Activated CD8-positive, alpha-beta memory T cell treated with anti-CD3 and anti-CD28 coated beads for 48 hours (primary cell): ENCODE measurements at regions not wholly inside any gene's neighbourhood (a gene's known extent, or its start where the extent isn't known, plus 50 kb on each side); places are given as distances from the start of the nearest gene placed in this dataset.
"Not testable (repeated sequence)": the region's sequence is repeated elsewhere in the genome, so short reads cannot be mapped to it uniquely, and the experiment has no call there.

Experiments used
- DNase-seq, 3 experiments: peaks; one replicate each; pipeline ENCODE4 v3.0.0-alpha.2; 2020; ENCODE audit warnings: low read depth in 2 of 3, low spot score in 2 of 3

- DNase-seq = no peak
Observed at GRCh38 chr3:31095255-31095654, 200.8 kb upstream of the GADL1 start.

DNA sequence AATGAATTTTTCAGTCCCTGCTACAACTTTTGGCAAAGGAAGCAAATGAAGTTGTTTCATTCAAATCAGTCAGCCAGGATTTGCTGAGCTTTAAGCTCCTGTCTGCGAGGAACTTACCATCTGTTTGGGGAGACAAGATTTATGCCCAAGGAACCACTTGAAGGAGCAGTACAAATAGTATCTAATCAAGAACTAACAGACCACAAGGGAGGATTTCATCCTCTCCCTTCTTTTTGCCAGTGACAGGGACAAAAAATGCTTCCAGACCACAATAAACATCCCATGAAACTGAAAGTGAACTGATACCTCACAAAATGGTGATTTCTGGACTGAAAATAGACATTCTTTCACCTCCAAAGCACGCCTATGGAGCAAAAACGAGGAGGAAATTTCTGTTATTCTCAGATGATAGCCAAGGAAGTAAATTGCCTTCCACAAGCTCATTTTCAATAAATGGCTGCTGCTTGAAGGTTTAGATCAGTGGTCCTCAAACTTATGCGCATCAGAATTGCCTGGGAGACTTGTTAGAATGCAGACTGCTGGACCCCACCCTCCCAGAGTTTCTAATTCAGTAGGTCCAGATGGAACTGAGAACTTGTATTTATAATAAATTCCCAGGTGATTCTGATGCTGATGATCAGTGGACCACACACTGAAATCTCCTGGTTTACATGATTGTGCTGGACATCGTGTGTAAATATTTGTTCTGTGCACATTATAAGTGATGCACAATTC lies 202.4 kb upstream of the GADL1 start:
- DNase-seq = no peak

- DNase-seq = no peak
Observed at GRCh38 chr3:31100519-31100918, 206.1 kb upstream of the GADL1 start.

DNA sequence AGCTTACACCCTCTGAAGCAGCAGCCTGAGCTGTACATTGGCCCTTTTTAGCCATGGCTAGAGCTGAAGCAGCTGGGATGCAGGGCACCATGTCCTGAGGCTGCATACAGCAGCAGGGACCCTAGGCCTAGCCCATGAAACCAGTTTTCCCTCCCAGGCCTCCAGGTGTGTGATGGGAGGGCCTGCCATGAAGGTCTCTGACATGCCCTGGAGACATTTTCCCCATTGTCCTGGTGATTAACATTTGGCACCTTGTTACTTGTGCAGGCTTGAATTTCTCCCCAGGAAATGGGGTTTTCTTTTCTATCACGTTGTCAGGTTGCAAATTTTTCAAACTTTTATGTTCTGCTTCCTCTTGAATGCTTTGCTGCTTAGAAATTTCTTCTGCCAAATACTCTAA lies 206.8 kb upstream of the GADL1 start:
- not testable (repeated sequence) for DNase-seq

DNA sequence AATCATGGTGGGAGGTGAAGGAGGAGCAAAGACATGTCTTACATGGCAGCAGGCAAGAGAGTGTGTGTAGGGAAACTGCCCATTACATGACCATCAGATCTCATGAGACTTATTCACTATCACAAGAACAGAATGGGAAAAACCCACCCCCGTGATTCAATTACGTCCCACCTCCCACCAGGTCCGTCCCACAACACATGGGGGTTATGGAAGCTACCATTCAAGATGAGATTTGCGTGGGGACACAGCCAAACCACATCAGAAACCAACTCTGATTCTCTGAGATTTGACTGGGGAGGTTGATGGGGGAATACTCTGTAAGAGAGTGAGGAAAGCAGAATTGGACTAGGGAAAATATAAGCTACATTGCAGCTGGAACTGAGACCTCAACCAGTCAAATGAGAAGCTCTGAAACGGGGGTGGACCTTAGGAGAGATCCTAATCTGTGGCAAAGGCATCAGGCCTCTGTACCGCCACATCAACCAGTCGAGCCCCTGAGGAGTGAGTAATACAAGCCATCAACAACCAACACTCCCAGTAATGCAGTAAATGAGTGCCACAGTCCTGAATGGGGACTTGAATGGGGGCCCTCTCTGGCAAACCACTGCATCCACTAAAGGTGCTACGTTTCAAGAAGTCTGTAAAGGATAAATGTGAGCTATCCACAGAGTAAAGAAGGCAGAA lies 207.9 kb upstream of the GADL1 start:
- peak in 1 of 3 experiments; percentile 1 for DNase-seq

DNA sequence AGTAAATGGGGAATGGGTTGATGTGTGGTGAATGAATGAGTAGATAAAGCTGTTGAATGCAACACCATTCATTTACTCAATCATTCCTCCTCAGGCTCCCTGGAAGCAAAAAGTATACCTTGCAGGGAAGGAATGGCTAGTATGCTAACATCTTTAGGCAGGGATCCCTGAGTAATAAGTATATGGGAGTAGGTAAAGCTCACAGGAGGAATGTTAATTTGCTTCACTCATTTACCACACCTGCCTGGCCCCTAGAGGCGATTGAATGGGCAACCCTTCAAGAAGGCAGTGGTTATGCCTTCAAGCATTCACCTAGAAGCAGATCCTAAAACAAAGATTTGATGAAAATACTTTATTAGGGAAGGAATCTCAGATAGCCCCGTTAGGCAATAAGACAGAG lies 208.7 kb upstream of the GADL1 start:
- DNase-seq = no peak

- DNase-seq = no peak
Observed at GRCh38 chr3:31103623-31104180, 209.2 kb upstream of the GADL1 start.

DNA sequence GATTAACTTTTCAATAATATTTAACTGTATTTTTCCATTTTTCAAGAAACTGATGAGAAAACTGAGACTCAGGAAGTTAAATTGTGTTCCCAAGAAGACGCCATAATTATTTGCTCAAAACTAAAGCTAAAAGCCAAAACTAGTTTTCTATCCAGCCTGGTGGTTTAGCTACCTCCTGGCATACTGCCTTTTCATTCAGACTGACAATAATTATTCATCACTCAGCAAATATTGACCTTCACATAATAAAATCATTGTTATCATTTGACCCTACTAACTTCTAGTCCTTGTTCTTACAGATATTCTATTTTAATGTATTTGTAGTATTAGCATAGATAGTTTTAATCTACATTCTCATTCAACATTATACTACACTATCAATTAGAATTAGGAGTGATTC lies 210.6 kb upstream of the GADL1 start:
- no peak for DNase-seq

DNA sequence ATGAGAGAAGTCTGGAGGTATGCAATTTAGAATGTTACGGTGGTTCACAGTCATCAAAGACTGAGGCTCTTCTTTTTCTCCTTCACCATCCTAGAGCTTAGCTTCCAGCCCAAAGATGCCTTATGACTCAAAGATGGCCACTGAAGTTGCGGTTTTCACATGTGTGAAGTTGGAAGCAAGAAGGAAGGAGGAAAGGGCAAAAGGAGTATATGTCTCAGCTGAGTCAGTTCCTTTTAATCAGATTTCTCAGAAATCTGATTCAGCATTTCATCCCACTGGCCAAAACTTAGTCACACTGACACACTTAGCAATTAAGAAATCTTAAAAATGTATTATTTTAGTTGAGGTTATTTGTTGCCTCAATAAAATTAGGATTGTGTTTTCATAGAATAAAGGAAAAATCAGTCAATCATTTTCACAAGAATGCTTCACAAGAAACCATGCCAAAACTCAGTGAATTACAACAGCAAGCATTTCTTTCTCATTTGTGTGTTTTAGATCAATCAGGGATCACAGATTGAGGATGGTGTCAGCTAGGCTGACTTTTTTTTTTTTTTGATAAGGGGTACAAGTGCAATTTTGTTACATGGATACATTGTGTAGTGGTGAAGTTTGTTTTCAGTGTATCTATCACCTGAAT lies 211.1 kb upstream of the GADL1 start:
- no peak for DNase-seq

DNA sequence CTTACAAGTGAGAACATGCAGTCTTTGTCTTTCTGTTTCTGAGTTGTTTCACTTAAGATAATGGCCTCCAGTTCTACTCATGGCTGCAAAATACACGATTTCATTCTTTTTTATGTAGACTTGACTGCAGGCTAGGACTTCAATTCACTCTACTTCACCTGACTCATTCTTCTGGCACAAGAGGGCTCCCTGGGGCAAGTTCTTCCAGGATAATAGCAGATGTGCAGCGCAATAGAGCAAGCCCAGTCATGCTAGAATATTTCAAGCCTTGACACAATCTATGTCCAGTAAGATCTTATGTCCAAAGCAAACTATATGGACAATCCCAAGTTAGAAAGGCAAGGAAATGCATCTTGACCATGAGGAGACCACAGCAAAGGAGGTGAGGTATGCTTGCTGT lies 211.7 kb upstream of the GADL1 start:
- no peak for DNase-seq

- no peak for DNase-seq
Observed at GRCh38 chr3:31106912-31107311, 212.5 kb upstream of the GADL1 start.

GRCh38 chr3:31114929-31115283 lies 220.4 kb upstream of the GADL1 start:
- DNase-seq = no peak

- DNase-seq = not testable (repeated sequence)
Observed at GRCh38 chr3:31115531-31115930, 221.1 kb upstream of the GADL1 start.

- no peak for DNase-seq
Observed at GRCh38 chr3:31116651-31117050, 222.2 kb upstream of the GADL1 start.

- no peak for DNase-seq
Observed at GRCh38 chr3:31117854-31118253, 223.4 kb upstream of the GADL1 start.

DNA sequence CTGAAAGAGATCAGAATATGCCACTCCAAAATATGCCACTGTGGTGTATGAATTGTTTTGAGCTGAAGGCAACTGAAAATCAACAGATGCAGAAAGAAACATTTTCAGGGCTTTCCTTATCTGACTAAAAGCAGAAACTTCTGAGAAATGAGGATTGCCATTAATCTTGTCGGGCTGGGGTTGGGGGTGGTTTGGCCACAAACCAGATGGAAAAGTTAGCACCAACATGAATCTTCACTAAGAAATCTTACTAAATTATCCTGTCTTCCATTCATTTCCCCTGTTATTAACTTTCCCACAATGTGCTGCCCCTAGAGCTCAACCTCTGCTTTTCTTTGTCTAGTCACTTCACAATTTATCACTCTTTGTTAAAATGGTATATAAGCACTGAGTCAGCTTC lies 229.9 kb upstream of the GADL1 start:
- no peak for DNase-seq

DNA sequence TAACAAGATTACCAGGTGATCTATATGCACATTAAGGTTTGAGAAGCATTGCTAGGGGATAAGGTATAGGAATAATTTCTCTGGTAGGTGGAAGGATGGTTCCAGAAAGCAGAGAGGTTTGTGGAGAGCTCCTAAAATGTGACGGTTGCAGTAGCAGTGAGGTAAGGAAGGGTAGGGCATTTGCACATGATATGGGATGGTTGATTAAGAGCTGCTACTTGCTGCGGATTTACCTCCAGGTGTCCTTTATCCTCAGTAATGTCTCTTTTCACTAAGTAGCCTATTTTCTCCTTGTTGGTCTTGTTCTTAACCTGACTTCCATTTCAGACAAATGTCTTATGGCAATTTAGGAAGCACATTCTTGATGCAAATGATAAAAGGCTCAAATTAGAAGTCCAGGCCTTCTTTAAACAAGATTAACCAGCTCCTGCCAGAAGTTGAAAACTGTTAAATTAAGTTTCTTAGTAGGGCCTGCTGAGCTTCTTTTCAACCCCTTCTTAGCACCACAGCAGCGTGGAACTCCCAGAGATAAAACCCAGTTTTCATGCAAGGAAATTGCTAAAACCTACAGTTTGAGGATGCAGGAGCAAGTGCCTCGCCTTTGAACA lies 231.1 kb upstream of the GADL1 start:
- DNase-seq = no peak

GRCh38 chr3:31129241-31129640 lies 234.8 kb upstream of the GADL1 start:
- no peak for DNase-seq

- no peak for DNase-seq
Observed at GRCh38 chr3:31132132-31132769, 237.8 kb upstream of the GADL1 start.

DNA sequence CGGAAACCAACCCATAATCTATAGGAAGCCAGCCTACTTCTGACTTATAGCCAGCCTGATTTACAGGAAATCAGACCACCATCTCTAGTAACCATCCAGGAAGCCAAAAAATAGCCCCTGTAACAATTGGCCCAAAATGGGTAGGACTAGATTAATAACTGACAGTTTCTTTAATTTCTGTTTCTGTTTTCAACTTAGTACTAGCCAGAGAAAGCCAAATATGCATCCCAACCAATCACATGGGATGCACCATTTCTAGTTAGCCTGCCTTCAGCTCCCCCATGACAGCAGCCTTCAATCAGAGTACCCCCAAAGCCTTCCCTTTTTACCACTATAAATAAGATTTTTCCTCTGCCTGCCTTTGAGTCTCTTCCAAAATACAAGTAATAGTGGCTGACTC lies 239.1 kb upstream of the GADL1 start:
- DNase-seq = no peak

DNA sequence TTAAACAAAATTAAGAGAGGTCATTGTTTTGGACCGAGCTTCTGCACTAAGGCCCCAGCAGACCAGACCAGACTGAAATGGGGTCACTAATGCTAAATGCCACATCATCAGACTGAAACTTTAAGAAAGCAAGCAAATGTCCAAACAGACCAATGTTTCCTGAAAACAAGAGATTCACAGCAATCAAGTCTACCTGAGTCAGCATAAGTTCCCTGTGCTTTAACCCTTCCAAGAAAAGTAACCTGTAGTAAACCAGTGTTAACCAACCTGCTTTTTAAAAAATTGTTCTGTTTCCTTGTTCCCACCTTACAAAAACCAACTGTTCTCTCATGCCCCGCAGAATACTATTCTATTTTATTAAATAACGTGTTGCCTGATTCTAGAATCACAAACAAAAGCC lies 241.1 kb upstream of the GADL1 start:
- DNase-seq = no peak
